ENCODE measurements at regions not wholly inside any gene's neighbourhood (a gene's known extent, or its start where the extent isn't known, plus 50 kb on each side); places are given as distances from the start of the nearest gene placed in this dataset.
"Not testable (repeated sequence)": the region's sequence is repeated elsewhere in the genome, so short reads cannot be mapped to it uniquely, and the experiment has no call there.

DNA sequence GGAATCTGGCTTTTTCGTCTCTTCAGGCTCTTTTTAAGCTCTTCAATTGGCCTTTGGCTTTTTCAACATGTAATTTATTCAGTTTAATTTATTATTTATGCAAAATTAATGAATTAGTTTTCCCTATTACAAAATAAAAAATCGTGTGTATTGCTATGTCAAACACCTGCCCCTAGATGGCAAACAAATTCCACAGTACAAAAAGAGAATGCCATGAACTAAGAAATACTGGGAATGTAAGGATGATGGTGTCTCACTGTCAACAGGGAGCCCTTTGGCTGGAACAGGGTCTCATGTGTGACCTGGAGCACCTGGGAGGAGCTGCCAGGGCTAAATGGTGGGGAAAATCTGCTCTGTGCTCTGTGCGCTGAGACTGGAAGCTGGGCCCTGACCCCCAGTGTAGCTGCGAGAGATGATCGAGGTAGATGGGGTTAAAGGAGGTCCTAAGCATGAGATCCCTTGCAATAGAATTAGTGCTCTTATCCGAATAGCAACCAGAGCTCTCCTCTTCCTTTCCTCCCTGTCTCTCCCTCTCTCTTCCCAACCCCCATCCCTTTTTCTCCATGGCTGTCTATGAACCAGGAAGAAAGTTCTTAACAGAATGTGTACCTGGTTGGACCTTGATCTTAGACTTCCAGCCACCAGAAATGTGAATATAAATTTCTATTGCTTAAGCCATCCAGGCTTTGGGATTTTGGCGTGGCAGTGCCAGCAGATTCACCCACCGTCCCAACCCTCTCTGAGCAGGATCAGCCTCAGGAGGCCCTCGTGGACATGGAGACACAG, 1183.5 kb downstream of the RPIA start:
- DNase-seq (ENCODE audit: low read depth): not testable (repeated sequence)

GRCh38 chr2:89876445-89876844, 1185.0 kb downstream of the RPIA start:
- DNase-seq (ENCODE audit: low read depth): not testable (repeated sequence)

DNA sequence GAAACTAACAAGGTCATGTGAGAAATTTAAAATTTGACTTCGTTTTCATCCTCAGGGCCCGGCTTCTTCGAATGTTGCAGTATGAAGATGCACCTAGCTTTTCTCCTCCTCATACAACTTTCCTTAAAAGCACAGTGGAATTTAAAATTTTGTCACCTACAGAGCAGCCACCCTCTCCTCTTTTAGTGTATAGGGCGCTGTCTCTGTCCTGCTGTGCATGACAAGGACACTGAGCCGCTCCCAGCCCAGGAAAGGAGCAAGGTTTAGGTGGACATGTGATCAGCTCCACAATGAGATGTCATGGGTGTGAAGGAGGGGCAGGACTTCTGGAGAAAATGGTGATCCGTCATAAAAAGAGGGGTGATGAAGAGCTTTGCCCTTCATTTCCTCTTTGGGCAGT, 1185.4 kb downstream of the RPIA start:
- not testable (repeated sequence) for DNase-seq (ENCODE audit: low read depth)

DNA sequence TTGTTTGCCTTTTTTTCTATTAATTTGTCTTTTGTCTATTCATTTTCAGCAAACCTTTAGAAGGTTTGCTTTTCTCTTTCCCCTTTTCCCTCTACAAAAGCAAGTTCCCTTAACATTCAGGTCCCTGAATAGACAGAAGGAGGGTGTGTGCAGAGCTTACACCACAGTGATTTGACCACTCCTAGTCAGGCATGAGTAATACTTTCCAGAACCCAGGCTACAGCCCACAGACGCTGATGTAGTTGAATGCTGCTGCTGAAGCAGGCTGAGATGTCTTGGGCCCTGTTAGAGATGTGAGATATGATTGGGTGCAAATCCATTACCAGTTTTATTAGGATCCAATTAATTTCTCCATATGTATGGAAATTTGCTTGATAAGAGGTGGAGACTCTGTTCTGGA, 1191.4 kb downstream of the RPIA start:
- not testable (repeated sequence) for DNase-seq (ENCODE audit: low read depth)

DNA sequence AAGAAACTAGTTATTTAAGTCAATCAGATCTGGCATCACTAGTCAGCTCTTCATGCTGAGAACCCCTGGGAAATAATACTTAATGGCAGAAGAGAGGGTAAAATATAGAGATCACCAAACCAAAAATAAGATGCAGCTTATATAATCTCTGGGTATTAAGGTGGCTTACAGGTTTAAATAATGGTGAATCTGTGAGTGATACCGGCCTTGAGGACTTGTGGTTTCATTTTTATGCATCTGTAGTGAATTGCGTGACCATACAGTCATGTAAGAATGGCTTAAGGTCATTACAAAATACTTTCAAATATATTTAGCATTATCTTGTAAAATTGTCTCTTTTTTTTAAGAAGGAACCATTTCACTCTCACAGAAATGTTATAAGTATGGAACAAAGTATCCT, 1192.2 kb downstream of the RPIA start:
- not testable (repeated sequence) for DNase-seq (ENCODE audit: low read depth)

DNA sequence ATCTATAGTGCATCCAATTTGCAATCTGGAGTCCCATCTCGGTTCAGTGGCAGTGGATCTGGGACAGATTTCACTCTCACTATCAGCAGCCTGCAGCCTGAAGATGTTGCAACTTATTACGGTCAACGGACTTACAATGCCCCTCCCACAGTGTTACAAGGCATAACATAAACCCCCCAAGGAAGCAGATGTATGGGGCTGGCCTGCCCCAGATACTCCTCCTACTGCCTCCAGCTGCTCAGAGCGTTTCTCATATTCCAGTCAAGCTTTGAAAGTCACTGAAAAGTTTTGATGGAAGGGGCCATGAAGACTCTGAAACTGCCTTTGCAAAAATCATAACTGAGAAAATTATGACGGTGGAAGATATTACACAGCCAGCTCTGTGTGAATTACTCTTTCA, 1193.6 kb downstream of the RPIA start:
- not testable (repeated sequence) for DNase-seq (ENCODE audit: low read depth)

DNA sequence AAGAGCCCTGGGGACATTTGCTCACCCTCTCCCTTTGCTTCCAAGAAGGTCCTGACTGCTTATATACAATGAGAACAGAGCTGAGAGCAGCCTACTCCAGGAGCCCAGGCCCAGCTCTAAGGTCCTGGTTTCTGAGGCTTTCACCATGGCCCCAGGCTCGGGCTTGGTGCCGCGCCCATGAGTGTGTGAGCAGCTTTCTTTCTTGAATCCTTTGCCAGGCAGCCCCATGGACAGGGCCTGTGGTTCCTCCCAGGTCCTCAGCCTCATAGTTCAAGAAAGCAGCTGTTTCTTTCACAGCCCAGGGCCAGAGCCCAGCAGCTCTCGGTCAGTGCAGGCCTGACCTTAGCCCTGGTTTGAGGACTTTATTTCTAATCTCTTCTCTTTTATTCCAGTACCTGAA, 1197.2 kb downstream of the RPIA start:
- DNase-seq (ENCODE audit: low read depth): not testable (repeated sequence)

- not testable (repeated sequence) for DNase-seq (ENCODE audit: low read depth)
Measured at GRCh38 chr2:89890185-89890773, 1198.8 kb downstream of the RPIA start.

GRCh38 chr2:89894988-89895387, 1203.5 kb downstream of the RPIA start:
- DNase-seq (ENCODE audit: low read depth): not testable (repeated sequence)

DNA sequence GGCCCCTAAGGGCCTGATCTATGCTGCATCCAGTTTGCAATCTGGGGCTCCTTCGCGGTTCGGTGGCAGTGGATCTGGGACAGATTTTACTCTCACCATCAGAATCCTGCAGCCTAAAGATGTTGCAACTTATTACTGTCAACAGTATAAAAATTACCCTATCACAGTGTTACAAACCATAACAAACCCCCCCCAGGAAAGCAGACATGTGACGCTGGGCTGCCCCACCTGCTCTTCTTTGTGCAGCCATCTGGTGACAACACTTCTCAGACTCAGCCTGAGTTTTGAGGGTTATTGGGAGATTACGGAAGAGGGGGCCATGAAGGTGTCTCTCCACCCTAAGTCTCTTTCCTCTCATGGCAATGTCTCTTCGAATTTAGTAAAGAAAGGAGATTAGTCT, 1204.2 kb downstream of the RPIA start:
- not testable (repeated sequence) for DNase-seq (ENCODE audit: low read depth)

DNA sequence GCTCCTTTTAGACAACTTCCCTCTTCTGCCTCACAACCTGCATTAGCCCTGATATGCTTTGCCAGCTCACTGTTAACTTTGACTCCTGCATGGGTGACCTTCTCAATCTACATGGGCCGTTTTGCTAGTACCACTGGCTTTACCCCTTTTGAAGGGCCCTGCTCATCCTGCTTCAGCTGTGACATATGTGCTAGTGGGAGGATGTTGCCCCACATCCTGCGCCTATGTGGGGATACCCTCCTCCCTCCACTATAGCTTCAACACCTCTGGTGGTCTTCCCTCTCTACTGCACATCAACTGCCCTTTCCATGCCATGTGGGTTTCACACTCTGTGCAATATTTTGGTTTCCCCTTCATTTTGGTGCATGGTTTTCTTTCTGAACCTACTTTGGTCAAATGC, 1235.5 kb downstream of the RPIA start:
- not testable (repeated sequence) for DNase-seq (ENCODE audit: low read depth)

DNA sequence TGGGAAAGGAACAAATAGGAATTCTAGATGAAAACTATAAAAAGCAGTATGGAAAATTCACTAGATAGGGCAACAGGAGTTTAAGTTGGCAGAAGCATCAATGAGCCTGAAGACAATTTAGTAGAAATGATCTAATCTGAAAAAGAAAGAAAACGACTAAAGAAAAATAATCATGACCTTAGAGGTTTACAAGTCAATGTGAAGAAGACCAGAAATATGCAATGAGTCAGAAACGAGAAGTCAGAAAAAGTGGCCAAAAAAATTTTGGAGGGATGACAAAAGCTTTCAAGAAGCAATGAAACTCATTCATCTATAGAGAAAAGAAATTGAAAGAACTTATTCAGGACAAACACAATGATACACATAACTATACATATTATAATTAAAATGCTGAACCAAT, 1244.0 kb downstream of the RPIA start:
- not testable (repeated sequence) for DNase-seq (ENCODE audit: low read depth)

DNA sequence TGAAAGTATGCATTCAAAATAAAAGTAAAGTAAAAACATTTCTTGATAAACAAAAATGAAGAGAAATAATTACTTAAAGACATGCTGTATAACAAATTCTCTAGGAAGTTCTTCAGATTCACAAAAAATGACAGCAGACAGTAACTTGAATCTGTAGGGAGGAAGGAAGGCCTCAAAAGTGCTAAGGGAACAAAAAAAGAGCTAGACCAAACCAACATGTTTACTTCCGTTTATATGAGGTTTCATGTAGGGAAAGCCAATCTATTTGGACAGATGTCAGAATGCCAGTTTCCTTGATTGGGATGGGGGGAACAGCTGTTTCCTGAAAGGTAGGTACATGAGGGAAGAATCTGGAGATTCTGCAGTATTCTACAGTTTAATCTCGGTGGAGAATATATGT, 1244.5 kb downstream of the RPIA start:
- not testable (repeated sequence) for DNase-seq (ENCODE audit: low read depth)

DNA sequence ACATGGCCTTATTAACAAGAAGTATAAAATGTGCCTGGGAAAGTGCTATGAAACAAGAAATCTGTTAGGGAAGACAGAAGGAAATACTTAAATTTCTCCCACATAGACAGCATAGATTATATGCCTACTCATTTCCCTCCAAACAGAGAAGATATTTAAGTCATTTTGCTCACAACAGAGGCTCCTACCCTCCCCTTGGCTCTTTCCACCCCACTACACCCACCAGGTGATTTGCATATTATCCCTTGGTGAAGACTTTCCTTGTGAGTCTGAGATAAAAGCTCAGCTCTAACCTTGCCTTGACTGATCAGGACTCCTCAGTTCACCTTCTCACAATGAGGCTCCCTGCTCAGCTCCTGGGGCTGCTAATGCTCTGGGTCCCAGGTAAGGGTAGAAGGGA, 1245.1 kb downstream of the RPIA start:
- not testable (repeated sequence) for DNase-seq (ENCODE audit: low read depth)

DNA sequence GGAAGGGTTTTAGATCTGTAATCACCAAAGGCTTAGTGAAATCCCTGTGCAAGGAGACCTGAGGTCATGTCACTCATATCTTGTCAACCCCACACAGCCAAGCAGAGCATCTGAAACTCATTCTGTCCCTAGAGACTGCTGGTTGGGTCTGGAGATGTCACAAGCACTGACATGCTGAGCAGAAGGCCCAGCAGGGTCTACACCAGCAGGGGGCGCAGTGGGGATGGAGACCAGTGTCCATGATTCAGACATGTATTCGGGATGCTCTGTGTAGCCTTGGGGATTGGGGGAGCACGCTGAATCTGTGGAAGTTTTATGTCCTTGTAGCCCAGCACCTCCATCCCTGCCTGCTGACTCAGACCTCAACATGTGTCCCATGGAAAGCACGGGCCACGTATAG, 1247.3 kb downstream of the RPIA start:
- not testable (repeated sequence) for DNase-seq (ENCODE audit: low read depth)

- not testable (repeated sequence) for DNase-seq (ENCODE audit: low read depth)
Measured at GRCh38 chr2:89944267-89944666, 1252.8 kb downstream of the RPIA start.

DNA sequence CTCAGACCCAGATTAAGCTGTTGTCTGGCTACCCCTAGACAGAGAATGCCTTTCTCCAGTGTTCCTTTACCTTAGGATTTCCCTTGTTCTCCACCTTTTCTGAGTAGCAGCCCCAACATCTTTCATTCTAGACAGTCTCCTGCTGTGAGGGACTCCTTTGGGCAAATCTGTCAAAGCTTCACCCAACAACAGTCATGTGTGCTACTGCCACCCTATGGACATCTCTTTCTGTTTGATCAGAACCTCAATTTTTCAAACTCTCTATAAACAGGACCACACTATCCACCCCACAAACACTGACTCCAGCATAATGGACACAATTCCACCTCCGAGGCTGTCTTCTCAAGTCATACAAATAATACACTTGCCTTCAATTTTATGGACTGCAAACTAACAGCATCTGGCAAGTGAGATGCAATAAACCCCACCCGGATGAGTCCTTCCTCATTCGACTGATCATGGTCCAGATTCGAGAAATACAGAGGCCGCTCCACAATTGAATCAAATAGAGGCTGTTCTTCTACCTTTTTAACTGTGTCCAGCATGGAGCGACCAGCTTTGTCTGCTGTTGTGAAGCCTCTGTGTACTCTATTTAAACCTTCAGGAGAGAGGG, 1253.6 kb downstream of the RPIA start:
- DNase-seq (ENCODE audit: low read depth): not testable (repeated sequence)

GRCh38 chr2:89947208-89947815, 1255.8 kb downstream of the RPIA start:
- DNase-seq (ENCODE audit: low read depth): not testable (repeated sequence)

DNA sequence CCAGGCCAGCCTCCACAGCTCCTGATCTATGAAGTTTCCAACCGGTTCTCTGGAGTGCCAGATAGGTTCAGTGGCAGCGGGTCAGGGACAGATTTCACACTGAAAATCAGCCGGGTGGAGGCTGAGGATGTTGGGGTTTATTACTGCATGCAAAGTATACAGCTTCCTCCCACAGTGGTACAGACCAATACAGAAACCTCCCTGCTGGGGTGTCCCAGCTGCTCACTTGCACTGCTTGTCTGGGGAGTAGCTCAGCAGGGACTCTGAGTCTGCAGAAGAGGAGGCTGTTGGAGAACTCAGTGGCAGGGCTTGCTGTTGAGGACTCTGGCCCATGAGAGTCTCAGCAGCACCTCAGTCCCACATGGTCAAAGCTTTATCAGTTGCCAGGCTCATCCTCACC, 1256.6 kb downstream of the RPIA start:
- DNase-seq (ENCODE audit: low read depth): not testable (repeated sequence)

DNA sequence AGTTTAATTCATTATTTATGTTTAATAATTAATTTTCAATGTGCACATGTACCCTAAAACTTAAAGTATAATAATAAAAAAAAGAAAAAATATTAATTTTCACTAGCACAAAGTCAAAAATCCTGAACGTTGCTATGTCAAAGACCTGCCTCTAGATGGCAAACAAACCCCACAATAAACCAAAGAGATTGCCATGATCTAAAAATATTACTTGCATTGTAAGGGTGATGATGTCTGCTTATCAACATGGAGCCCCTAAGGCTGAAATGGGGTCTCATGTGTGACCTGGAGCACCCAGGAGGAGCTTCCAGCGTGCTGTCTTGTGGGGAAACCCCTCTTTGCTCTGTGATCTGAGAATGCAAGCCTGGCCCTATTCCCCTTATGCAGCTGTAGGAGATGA, 1259.3 kb downstream of the RPIA start:
- not testable (repeated sequence) for DNase-seq (ENCODE audit: low read depth)

DNA sequence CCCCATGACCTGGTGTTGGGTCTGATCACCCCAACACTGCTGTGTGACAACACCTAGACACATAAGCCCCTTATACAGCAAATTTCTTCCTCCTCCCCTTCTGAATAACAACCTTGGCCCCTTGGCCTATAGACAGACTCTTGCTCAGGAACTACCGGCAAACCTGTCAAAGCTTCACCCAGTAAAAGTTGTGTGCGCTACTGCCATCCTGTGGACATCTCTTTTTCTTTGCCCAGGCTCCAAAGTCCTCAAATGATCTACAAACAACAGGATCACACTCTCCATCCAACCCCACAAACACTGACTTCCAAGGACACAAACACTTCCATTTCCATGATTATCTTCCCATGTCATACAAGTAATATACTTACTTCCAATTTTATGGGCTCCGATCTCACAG, 1265.8 kb downstream of the RPIA start:
- DNase-seq (ENCODE audit: low read depth): not testable (repeated sequence)

DNA sequence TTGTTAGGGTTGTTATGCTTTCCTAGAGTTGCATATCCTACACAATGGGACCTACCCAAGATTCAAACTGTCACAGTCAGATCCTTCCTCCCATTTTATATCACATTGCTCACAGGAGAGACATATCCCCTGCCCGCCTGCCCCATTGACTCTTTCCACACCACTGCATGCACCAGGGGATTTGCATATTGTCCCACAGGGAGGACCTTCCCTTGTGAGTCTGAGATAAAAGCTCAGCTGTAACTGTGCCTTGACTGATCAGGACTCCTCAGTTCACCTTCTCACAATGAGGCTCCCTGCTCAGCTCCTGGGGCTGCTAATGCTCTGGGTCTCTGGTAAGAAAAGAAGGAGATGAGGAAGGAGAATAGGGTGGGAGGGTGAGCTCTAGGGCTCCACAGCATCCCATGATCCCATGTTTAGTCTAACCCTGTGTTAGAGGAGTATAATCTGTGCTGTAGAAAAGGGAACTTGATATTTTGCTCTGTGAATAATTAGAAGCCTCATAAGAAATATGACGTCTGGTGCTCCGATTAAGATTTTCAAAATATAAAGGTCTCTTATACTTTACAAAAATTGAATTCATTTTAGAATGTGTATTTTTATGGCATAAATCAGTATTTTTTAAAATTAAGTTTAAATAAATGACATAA, 1268.4 kb downstream of the RPIA start:
- DNase-seq (ENCODE audit: low read depth): not testable (repeated sequence)

Data from ELR (cell line).